WTC11 (cell line): ENCODE measurements at regions not wholly inside any gene's neighbourhood (a gene's known extent, or its start where the extent isn't known, plus 50 kb on each side); places are given as distances from the start of the nearest gene placed in this dataset.

Experiments used
- ATAC-seq: fragments of 200-7000 bp; cut with Tn5 transposase; 2 replicates; pipeline ENCODE4 v1.10.0; 2021; ENCODE audit warnings: mild to moderate bottlenecking, moderate library complexity
- CTCF ChIA-PET: fragments of 300-600 bp; sonication (Branson Sonifier 250); formaldehyde crosslinking; loops from one replicate; lab custom pipeline; 2021; ENCODE audit warnings: antibody characterized with exemption; lab: Charles Lee
- POLR2A ChIA-PET: fragments of 350-600 bp; sonication (Branson Sonifier 250); formaldehyde crosslinking; loops from one replicate; lab custom pipeline; 2021; ENCODE audit warnings: antibody characterized with exemption; lab: Charles Lee
- DNase-seq: peaks from one replicate; pipeline ENCODE4 v3.0.0; 2021; ENCODE audit warnings: low spot score
- H3K27ac Mint-ChIP-seq: 2 replicates; pipeline ENCODE4 v1.8.0; 2021; ENCODE audit warnings: mixed read lengths
- H3K27me3 Mint-ChIP-seq: 2 replicates; pipeline ENCODE4 v1.8.0; 2021; ENCODE audit warnings: low read depth, mild to moderate bottlenecking, moderate library complexity, mixed read lengths
- H3K36me3 Mint-ChIP-seq: 2 replicates; pipeline ENCODE4 v1.8.0; 2021; ENCODE audit warnings: mixed read lengths
- H3K4me1 Mint-ChIP-seq: 2 replicates; pipeline ENCODE4 v1.8.0; 2022; ENCODE audit warnings: mixed read lengths
- H3K4me3 Mint-ChIP-seq: 2 replicates; pipeline ENCODE4 v1.8.0; 2021; ENCODE audit warnings: mild to moderate bottlenecking, moderate library complexity, mixed read lengths
- H3K9me3 Mint-ChIP-seq: 2 replicates; pipeline ENCODE4 v1.8.0; 2021; ENCODE audit warnings: mixed read lengths
- ATF2 ChIP-seq: sonication (generic); formaldehyde crosslinking; IDR thresholded peaks from 2 replicates; pipeline ENCODE4 v1.8.1; 2022; ENCODE audit warnings: low read depth, missing genetic modification reagents, borderline replicate concordance
- ERG ChIP-seq: fragments of 250-450 bp; sonication (Bioruptor Pico); IDR thresholded peaks from 2 replicates; pipeline ENCODE4 v1.8.0; 2021; ENCODE audit warnings: mild to moderate bottlenecking
- GABPB1 ChIP-seq: sonication (generic); formaldehyde crosslinking; IDR thresholded peaks from 2 replicates; pipeline ENCODE4 v1.8.1; 2023; ENCODE audit warnings: mild to moderate bottlenecking, missing genetic modification reagents
- GTF2I ChIP-seq: fragments of 250-450 bp; sonication (Bioruptor Pico); conservative IDR thresholded peaks from 2 replicates; pipeline ENCODE4 v1.4.0; 2021; ENCODE audit warnings: mild to moderate bottlenecking
- MAX ChIP-seq: sonication (generic); formaldehyde crosslinking; IDR thresholded peaks from 2 replicates; pipeline ENCODE4 v1.8.0; 2022; ENCODE audit warnings: mild to moderate bottlenecking, missing genetic modification reagents
- PRDM15 ChIP-seq: sonication (generic); formaldehyde crosslinking; IDR thresholded peaks from 2 replicates; pipeline ENCODE4 v1.8.0; 2022; ENCODE audit warnings: missing genetic modification reagents
- PRRX2 ChIP-seq: fragments of 250-450 bp; sonication (Bioruptor Pico); IDR thresholded peaks from 2 replicates; pipeline ENCODE4 v1.8.0; 2021; ENCODE audit warnings: mild to moderate bottlenecking
- RELA ChIP-seq: sonication (generic); formaldehyde crosslinking; IDR thresholded peaks from 2 replicates; pipeline ENCODE4 v1.8.1; 2022; ENCODE audit warnings: missing genetic modification reagents, mild to moderate bottlenecking, borderline replicate concordance
- ZNF425 ChIP-seq: fragments of 250-450 bp; sonication (Bioruptor Pico); conservative IDR thresholded peaks from 2 replicates; pipeline ENCODE4 v1.9.0; 2021; ENCODE audit warnings: mild to moderate bottlenecking
- ZNF671 ChIP-seq: fragments of 250-450 bp; sonication (Bioruptor Pico); IDR thresholded peaks from 2 replicates; pipeline ENCODE4 v1.8.0; 2021; ENCODE audit warnings: mild to moderate bottlenecking

- TF ChIP-seq ATF2 (CRISPR knock-in tag), result no peak
Observed at GRCh38 chr3:81920816-81921215, 159.4 kb upstream of the GBE1 start (continued).

- H3K36me3 Mint-ChIP-seq, result no peaks in the 10 kb centered on the region
- H3K4me1 Mint-ChIP-seq, result peaks cover 20% of the 10 kb centered on the region
- no peaks in the 10 kb centered on the region for H3K9me3 Mint-ChIP-seq
- no peak for DNase-seq
- ATAC-seq, result no peak
- H3K27ac Mint-ChIP-seq, result no peak overlapping the region
- ChIA-PET POLR2A (no interaction called here), CTCF (no interaction called here)
- H3K4me3 Mint-ChIP-seq, result no peak overlapping the region
- TF ChIP-seq ZNF671 (no peak), ZNF425 (CRISPR knock-in tag) (no peak), ERG (no peak), RELA (CRISPR knock-in tag) (no peak), PRRX2 (no peak), GABPB1 (CRISPR knock-in tag) (no peak), PRDM15 (CRISPR knock-in tag) (no peak), GTF2I (no peak), MAX (no peak)
- no peaks in the 10 kb centered on the region for H3K27me3 Mint-ChIP-seq
Observed at GRCh38 chr3:81916890-81917289, 155.4 kb upstream of the GBE1 start.

- H3K36me3 Mint-ChIP-seq, result no peaks in the 10 kb centered on the region
- POLR2A ChIA-PET, result no interaction called here
- H3K4me1 Mint-ChIP-seq, result peaks cover 19% of the 10 kb centered on the region
- H3K27me3 Mint-ChIP-seq, result no peaks in the 10 kb centered on the region
- no peak for ATAC-seq
- H3K4me3 Mint-ChIP-seq, result no peak overlapping the region
- H3K9me3 Mint-ChIP-seq, result no peaks in the 10 kb centered on the region
- H3K27ac Mint-ChIP-seq, result no peak overlapping the region
- no peak for TF ChIP-seq PRDM15 (CRISPR knock-in tag)
- TF ChIP-seq, all 79 proteins: peak for 0
- CTCF ChIA-PET, result no interaction called here
- DNase-seq, result no peak
Observed at GRCh38 chr3:81913886-81914663, 152.6 kb upstream of the GBE1 start.
